HG03460 (cell line): ENCODE measurements at regions not wholly inside any gene's neighbourhood (a gene's known extent, or its start where the extent isn't known, plus 50 kb on each side); places are given as distances from the start of the nearest gene placed in this dataset.

Source experiments
- ATAC-seq: cut with Tn5 transposase; IDR thresholded peaks from one replicate; pipeline ENCODE4 v1.9.1; 2021; ENCODE audit not compliant: unreplicated experiment

DNA sequence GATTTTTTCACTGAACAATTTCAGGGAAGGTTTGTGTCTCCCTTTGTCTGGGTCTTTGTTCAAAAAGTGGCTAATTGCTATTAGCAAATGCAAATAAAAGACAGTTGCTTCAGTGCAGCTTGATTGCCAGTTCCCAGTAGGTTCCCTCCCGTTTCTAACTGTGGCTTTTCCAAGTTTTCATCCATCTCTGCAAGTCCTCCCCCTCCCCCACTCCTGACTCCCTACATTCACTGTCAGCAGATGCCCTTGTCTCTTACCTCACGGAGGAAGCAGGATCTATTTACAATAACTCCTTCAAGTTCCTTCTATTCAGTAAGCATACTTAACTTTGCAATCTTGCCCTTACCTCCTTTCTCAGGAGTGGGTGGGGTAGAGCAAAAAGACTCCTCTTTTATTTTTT, 55.4 kb upstream of the SCEL start:
- no peak for ATAC-seq

DNA sequence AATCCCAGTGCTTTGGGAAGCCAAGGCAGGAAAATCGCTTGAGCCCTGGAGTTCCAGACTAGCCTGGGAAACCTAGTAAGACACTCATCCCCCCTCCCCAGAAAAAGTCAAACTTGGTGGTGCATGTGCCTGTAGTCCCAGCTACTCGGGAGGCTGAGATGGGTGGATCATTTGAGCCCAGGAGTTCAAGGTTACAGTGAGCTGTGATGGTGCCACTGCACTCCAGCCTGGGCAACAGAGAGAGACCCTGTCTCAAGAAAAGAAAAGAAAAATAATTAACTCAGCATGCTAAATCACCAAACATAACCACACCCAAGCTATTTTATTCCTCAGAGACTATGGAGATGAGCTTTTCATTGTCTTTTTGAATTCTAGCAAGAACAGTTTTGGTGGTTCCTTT, 56.2 kb upstream of the SCEL start:
- no peak for ATAC-seq

DNA sequence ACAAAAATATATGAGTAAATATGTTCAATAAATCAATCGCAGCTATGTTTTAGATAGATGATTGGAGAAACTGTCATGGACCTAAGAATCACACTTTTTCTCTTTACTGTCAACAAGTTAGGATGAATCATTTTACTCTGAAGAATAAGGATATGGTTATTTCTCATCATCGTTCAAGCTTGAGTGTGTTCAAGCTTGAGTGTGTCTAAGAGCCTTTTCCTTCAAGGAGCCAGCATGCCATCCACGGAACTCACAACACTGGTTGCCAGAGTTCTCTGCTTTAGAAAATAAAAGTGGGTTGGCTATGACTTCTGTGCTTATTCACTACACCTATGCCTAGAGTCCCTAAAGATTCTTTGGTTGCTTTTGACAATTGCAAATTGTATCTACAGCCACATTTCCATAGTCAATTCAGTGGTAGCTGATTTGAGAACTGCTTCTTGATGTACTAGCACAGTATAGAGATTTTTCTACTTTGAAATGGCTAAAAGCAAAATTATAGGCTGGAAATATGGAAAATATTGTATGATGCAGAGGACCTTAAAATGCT, 58.1 kb upstream of the SCEL start:
- no peak for ATAC-seq

DNA sequence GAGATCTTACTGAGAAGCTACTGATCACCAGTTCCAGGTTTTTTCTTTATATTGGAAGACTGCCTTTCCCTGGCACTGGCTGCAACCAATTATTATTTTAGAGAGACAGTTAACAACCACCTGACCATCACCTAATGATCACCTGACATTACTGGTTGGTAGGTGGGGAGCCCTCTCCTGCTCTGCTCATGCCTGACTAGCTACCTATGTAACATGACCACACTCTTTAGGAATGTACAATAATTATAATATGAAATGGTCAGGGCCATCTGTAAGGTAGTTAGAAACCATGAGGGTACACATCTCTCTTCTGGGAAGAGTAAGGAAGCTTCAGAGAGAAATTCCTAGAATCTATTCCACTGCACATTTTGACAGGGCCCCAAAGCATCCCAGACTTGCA, 59.0 kb upstream of the SCEL start:
- no peak for ATAC-seq

DNA sequence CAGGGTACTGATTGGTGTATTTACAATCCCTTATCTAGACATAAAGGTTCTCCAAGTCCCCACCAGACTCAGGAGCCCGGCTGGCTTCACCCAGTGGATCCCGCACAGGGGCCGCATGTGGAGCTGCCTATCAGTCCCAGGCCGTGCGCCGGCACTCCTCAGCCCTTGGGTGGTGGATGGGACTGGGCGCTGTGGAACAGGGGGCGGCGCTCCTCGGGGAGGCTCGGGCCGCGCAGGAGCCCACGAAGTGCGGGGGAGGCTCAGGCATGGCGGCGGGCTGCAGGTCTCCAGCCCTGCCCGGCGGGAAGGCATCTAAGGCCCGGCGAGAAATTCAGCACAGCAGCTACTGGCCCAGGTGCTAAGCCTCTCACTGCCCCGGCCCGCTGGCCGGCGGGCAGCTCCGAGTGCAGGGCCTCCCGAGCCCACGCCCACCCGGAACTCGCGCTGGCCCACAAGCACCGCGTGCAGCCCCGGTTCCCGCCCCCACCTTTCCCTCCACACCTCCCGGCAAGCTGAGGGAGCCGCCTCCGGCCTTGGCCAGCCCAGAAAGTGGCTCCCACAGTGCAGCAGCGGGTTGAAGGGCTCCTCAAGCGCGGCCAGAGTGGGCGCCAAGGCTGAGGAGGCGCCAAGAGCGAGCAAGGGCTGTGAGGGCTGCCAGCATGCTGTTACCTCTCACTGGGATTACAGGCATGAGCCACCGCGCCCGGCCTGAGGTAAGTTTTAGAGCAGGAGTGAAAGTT, 60.0 kb upstream of the SCEL start:
- no peak for ATAC-seq

DNA sequence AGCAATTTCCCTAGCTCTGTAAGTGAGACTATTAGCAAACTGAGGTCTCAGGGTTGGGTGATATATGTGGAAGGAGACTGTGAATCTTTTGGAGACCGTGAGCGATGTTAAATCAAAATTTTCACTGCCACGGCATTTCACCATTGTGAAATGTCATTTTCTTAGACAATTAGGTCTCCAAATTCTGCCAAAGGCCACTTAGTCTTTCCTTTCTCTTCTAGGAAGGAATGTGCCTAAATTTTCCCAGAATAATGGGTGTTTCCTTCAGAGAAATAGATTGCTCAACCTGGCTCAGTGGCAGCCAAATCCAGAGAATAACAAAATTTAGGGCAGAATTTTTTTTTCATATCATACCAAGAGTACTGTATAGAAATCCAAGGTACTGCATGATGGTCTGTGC, 64.5 kb upstream of the SCEL start:
- no peak for ATAC-seq

DNA sequence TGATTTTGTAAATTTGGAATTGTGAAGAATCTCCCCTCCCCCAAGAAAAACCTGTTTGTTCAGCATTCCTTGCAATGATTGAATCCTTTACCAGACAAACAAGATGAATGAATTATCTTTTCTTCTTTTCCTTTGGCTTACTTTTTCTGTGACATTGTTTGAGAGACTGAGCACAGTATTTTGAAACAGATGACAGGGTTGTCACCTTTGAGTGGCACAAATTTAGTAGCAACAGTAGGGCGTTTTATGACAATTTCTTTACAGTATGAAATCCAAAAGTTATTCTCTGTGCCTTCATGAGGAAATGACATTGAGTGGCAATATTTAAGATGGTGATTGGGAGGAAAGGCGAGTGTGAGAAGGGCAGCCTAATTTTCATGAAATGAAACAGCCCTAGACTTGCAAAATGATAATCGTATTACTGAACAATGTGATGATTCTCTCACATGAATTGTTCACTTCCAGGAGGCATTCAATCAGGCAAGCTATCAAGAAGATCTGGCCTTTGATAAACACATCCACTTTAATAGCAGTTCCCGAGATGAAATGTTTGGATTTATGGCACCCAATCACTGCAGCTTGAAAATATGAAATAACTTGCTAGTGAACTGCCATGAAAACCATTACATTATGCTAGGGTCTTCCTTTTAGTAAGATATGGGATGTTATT, 68.6 kb upstream of the SCEL start:
- ATAC-seq: no peak

DNA sequence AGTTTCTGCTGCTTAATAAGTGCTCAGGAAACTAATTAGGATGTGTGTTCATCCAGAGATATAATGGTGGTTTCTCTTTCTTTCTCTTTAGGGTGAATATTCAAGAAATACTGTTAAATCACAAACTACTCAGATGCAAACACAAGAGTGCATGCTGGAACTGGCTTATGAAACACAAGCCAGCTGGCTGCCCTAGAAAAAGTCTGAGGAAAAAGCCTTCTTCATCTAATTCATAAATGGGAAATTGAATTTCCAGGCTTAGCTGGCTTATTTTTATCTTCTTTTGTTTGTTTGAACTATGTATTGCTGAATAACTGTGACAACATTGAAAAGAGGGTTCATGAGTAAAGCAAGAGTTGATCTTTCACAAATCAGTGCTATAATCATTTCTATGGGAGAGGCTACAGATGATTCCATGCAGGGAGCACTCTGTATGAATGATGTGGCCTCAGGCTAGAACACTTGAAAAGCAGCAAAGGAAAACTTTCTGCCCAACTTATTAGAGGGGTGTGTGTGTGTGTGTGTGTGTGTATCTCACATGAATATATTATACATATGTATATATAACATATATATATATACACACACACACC, 69.8 kb upstream of the SCEL start:
- no peak for ATAC-seq

DNA sequence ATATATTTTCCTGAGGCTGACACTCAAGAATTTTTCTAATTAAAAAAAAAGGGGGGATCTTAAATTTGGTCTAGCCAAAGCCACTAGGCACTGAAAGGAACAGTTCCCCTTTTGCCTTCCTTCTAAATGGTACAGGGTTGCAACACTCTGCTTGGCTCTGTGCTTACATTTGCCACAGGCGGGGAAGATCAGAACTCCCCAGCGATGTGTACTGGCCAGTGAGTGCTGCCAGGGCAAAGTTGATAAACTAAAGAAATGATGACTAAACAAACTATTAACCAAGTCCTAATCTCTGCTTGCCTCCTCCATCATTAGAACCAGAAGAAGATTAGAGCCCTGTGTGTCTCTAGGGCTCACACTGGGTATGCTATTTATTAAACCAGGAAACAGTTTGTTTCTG, 75.3 kb upstream of the SCEL start:
- ATAC-seq: peak; percentile 97

DNA sequence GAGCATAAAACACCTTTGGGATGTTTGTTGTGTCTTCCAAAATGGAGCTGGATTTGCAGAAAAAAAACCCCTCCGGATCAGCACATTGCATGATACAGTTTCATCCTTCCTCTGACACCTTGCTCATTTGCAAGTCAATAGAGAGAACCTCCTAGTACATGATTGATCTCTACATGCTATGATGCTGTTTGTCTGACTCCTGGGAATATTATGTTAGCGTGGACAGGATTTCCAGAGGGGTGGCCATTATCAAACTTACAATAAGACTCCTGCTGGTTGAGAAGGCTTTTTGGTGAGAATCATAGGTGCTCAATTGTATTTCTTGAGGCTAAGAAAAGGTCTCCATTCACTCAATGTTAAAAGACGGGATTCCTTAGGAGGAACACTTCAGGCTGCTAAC, 75.9 kb upstream of the SCEL start:
- no peak for ATAC-seq

DNA sequence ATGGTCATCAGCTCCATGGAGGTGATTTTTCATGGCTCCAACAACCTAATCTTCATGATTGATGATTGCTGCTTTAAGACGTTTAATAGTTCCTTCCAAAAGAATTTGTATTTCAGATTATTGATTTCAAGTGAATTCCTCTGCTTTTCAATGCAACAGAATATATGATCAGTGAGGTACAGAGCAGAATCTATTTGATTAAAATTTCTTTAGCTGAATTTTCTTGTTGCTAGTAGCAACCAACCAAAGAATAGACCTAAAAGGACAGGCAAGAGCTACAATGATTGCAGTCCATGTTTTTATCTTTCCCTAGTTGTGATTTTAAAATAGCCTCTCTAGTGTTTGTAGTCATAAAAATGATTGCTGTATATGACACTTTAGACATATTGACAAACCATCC, 76.8 kb upstream of the SCEL start:
- ATAC-seq: no peak

DNA sequence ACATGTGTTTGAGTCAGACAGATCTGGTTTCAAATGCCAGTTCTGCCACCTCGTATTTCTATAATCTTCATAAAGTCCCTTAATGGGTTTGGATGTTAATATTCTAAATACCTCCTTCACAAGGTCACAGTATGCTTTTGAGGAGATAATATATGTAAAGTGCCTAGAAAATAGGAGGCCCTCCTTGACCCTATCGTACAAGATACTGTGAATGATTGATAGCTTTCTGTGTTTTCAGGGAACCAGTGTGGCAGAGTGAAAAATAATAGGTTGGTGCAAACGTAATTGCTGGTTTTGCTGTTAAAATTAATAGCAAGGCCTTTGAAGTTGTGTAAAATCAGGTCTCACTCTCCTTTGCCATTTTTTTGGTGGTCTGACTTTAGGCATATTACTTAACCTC, 77.5 kb upstream of the SCEL start:
- ATAC-seq: no peak

DNA sequence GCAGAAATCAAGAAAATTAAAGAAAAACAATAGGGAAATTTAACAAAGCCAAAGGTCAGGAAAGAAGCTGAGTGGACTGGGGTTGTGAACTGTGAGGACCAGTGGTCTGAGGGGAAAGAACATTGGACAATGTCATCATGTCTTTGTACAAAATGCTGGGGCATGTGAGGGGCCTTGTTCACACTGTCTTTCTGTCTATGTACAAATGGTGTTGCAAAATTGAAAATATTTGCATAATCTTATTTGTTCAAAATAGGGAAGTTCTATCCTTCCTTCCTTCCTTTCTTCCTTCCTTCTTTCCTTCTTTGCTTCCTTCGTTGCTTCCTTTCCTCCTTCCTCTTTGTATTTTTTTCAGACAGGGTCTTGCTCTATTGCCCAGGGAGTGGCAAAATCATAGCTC, 79.2 kb upstream of the SCEL start:
- no peak for ATAC-seq

DNA sequence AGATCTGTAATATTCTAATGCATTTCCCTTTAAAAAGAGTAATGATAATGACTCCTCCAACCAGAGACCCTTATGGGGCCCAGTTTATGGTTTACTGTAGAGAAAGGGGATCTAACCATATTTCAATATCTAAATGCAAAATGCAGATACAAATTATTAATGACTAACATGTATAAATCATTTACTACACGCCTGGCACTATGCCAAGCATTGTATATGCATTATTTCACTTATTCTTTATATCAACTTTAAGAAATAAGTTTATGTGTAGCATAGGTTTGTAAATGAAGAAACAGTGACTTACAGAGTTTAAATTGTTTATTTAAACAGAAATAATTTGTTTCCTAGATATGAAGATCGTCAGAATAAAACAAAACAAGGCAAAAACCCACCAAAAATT, 86.2 kb upstream of the SCEL start:
- ATAC-seq: no peak

DNA sequence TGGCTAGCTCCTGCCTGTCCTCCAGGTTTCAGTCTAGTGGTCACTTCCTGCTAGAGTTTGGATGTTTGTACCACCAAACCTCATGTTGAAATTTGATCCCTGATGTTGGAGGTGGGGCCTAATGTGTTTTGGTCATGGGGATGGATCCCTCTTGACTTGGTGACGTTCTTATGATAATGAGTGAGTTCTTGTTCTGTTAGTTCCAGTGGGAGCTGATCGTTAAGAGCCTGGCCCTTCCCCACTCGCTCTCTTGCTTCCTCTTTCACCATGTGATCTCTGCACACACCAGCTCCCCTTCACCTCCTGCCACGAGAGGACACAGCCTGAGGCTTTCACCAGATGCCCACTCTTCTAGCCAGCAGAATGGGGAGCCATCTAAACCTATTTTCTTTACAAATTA, 86.8 kb upstream of the SCEL start:
- ATAC-seq: no peak

DNA sequence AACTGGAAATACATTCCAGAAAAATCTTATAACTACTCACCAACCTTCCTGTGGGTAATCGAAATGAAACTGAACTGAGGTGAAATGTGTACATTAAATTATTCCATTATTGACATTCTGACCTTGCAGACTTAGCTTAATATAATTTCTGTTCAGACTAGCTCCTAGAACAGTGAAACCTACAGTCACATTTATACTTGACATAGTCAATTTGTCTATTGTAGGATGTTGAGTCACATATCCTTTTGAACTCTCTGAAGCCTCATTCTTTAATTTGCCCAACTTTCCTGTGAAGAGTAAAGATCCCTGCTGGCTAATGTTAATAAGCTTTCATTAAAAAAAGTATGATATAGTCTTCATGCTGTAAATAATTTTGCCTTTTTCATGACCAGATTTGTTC, 92.0 kb upstream of the SCEL start:
- no peak for ATAC-seq

DNA sequence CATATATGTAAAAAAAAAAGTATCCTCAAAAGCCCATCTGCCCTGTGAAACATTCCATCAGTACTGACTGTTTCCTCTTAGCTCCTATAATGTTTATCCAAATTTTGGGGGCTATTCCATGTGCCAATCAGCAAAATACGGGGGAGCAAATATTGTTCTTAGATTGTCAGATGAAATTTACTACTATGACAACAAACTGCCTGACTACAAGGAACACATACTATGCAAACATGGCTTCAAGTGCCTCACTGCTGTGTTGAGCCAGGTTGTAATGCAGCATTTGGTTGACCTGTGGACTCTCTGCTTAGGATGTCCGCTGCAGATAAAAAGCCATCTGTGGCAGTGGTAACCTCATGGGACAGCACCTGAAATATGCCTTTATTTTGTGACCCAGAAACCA, 98.2 kb upstream of the SCEL start:
- no peak for ATAC-seq

DNA sequence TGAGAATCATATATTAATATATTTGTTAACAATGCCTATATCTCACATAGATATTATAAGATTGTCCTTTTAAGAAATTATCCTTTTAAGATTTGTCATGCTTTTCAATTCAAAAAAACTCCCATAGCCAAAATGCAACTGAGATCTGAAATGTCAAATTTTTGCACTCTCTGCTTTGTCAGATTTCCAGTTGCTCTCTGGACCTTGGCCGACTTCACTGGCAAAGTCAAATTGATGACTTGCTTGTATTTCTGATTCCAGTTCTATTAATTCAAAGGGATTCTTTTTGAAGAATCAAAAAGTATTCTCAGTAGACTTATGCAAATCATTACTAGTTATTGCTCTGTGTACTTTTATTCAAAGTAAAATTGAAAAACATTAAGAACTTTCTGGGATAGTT, 101.2 kb upstream of the SCEL start:
- no peak for ATAC-seq

DNA sequence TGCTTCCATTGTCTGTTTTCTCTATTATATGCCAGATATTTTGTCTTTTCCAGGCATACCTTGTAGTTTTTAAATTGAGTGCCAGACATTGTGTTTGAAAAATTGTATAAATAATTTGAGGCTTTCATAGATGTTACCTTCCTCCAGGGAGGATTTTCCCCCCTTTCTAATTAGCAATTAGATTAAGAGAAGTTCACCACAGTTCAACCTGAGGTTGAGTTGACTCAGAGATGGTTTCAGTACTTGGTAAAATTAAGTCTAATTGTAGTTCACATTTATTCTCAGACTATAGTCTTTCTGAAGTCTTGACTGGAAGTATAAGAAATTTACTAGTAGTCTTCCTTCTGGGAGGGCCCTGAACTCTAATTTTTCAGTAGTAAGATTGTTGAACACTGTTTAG, 104.1 kb upstream of the SCEL start:
- ATAC-seq: no peak

DNA sequence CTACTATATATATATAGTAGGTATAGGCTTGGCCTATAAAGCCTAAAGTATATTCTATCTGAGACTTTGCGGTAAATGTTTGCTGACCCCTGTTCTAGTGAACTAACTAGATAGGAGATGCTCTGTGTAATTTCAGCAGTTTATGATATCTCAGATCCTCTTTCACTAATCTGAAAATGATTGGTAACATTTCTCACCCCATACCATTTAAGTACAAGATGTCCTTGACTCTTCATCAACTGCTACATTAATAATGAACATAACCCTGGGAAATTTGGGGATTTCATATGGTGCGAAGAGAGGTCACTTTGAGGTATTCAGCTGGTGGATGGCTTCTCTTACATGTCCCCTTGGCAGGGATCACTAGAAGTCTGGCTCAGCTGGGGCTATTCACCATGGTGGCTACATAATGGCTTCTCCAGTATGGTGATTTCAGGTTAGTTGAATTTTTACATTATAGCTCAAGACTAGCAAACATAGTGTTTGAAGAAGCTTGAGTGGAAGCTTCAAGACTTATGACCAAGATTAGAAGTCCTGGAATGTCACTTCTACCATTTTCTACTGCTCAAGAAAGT, 103.6 kb upstream of the MYCBP2 start:
- peak; percentile 43 for ATAC-seq

DNA sequence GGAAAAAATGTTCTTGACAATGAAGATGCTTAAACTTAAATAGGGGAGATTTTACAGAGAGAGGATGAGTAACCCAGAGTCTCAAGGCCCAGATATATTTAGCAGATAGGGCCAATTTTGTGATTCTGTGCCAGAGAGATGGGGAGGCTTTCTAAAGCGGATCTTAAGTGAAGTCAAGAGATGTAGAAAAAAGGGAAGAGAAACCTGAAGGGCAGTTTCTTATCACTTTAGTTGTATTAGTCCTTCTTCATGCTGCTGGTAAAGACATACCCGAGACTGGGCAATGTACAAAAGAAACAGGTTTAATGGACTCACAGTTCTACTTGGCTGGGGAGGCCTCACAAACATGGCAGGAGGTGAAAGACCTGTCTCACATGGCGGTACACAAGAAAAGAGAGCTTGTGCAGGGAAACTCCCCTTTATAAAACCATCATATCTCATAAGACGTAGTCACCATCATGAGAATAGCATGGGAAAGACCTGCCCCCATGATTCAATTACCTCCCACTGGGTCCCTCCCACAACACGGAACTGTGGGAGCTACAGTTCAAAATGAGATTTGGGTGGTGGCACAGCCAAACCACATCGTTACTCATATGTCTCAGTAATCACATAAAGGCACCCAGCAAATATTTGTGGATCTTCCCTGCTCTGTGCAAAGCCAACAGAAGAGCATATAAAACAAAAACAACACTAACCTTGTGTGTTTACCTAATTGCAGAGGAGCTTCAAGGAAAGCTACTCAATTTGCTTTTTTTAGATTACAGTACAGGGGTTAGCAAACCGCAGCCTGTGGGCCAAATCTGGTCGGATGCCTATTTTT, 102.6 kb upstream of the MYCBP2 start:
- peak; percentile 69 for ATAC-seq
